Skeletal muscle cell (primary cell): ENCODE measurements at regions not wholly inside any gene's neighbourhood (a gene's known extent, or its start where the extent isn't known, plus 50 kb on each side); places are given as distances from the start of the nearest gene placed in this dataset.
"Not testable (repeated sequence)": the region's sequence is repeated elsewhere in the genome, so short reads cannot be mapped to it uniquely, and the experiment has no call there.

Source experiments
- DNase-seq: peaks from one replicate; pipeline ENCODE4 v3.0.0-alpha.2; 2010; ENCODE audit warnings: low read depth
- H3K4me3 ChIP-seq: 2 replicates; pipeline ENCODE4 v1.5.1; 2011; ENCODE audit warnings: low read depth, mild to moderate bottlenecking, control low read depth, low read length, moderate library complexity

DNA sequence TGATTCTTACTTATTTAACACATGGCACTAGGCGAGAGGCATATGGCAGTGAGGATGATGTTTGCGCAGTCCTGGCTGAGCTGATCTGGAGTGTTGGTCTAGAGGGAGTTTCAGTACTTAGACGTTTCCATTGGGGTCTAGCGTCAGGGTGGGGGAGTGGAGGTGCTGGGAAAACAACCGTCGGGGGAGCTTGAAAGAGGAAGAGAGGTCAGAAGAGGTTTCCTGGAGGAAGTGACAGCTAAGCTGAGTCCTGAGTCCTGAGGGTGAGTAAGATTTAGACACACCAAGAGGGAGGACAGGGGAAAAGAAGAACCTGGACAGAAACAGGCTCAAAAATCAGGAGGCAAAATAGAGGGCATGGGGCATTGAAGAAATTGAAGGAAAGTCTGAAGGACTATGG, 81.4 kb downstream of the ALOX5AP start:
- no peak overlapping the region for H3K4me3 ChIP-seq
- no peak for DNase-seq

DNA sequence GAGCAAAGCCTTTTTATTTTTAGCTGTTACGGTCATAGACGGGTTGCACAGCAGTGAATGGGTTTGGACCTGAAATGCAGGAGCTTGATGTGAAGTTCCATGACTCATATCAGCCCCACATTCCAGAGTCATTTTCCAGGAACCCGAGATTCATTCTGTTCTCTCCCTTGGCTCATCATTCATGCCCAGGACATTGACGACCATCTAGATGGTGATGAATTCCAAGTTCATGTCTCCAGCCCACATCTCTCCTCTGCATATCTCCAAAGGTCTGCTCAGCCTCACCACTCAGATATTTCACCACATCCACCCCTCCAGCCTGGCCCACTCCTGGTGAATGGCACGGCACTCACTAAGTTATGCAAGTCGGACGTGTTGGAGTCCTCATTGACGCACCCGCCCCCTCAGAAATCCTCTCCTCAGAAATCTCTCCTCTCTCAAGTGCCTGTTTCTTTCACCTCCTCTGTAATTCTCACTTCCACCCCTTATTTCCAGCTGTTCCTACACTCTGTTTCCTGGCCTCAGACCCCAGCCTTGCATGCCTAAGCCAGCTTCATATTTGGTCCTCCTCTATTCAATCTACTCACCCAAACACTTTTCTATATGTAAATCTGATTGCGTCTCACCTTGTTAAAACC, 83.1 kb downstream of the ALOX5AP start:
- peak; percentile 92 for DNase-seq
- no peak overlapping the region for H3K4me3 ChIP-seq

DNA sequence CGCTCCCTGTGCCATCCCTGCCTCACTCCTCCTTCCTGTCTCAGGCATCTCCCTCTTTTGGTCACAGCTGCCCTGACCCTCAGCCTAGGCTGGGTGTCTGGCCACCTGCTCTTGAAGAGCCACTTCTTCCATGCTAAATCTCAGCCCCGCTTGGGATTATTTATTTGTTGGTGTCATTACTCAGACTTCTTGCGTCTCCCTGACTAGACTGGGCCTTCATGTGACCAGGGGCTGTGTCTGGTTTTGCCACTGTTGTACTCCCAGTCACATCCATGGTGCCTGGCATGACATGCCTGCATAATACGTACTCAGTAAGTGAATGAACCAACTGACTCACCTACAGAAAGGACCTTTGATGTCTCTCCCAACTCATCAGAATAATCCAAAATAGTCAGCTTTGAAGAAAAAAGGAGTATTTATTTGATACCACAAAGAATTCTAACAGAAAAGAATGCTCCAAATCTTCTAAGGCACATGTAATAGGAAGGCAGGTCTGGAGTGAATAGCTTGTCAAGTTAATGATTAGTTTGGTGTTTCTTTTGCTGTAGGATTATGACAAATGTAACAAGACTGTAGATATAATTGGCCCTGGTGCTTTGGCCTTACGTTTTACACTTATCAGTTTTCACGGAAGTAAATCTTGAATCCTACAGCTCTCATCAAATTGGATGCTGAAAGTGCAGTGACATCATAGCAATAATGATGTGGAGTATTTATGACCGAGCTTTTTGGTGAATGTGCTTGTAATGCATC, 84.0 kb downstream of the ALOX5AP start:
- no peak overlapping the region for H3K4me3 ChIP-seq
- no peak for DNase-seq

DNA sequence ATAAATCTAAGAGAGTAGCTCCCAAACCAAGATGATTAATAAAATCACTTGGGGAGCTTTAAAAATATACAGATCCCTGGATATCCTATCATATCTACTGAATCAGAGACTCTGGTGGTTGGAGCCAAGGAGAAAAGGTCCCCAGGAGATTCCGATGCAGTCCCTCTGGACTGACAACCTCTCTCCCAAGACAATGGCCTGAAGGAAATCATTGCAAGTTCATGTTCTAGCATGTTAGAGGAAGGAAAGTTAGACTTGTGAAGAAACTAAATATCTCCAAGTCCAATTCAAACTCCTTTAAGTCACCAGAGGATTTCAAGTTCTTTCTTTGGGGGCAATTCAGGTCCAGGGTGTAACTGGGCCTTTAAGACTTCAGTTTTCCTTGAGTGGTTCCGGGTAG, 84.7 kb upstream of the MEDAG start:
- no peak overlapping the region for H3K4me3 ChIP-seq
- DNase-seq, result no peak

DNA sequence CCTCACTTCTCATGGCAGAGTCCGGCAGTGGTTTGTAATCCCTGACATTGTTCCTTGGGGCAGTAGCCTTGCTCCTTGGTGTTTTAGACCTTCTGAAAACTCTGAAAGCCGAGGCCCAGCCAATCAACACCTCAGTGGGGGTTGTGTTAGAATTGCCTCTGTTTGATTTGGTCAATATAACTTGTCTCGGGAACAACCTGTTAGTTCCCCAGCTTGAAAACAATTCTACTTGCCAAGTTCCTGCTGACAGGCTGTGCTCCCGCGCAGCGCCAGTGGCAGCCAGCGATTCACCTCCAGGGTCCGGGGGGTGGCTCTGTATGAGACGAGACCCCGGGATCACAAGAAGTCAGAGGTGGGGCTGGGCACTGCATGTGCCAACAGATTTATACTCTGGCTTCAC, 81.4 kb upstream of the MEDAG start:
- H3K4me3 ChIP-seq, result no peak overlapping the region
- DNase-seq, result no peak

DNA sequence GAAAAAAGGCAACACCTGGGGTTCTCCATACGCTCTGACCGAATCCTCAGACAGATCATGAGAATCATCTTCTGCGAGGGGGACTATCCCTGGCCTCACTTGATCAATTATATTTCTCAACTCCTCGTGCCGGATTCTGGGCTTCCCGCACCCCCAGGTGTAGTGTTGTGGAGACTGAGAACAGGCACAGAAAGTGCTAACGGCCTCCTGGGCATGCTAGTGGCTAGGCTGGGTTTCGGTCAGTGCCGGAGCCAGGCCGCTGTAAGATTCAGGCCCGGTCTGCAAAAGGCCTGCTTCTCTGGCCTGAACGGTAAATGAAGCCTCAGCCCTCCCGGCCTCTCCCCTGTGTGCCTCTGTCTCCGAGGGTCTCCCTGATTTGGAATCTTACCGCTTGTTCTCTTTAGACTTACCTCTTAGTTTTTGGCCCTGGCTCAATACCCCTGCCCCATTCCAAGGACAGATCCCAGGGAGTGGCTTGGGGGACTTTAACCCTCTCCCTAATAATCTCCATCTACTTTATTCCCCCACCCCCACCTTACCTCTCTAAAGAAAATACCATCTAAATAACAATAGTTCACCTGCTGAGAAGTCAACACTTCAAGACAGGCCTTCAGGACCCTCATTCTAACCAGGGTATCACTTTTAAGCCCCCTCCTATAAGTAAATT, 79.0 kb upstream of the MEDAG start:
- no peak overlapping the region for H3K4me3 ChIP-seq
- DNase-seq, result no peak

DNA sequence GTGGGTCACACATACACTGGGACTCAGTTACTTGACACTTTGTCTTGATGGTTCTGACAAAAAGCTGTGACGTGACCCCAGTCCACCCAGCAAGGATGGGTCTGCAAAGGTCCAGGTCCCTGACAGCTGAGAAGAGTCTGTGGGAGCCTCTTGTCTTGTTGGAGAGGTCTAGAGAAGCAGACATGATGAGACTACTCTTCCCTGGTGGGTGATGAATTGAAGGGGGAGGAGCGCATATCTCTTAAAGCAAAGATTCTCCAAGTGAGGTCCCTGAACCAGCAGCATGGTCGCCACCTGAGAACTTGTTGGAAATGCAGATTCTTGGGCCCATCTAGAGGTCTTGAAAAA, 78.5 kb upstream of the MEDAG start:
- H3K4me3 ChIP-seq, result no peak overlapping the region
- DNase-seq, result no peak

DNA sequence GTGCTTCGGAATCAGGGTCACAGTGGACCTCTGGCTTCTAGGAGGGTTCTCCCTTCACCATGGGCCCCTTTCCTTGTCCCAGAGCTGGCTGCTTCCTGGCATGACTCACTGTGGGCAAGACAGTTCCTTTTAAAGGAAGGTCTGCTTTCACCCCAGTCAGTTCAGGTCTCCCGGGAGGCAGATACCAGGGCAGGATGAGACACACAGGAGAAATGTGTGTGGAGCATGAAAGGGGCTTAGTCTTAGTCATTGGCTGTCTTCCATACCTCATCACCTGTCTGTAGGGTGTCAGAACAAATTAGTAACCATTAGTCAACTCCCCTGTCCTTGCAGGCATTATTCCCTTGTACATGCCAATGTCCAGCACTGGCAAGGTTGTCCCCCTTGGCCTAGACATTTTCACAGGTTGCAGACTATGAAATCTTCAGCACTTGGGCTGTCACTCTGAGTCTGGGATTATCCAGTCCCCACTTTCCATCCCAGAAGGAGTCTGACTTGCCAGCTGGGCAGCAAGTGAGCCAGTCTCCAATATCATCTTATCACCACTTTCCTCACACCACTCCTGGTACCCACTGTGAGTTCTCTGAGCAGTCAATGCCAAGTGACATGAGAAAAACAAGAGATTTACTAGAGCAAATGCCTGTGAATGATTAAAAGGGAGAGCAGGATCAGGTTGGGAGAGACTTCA, 76.8 kb upstream of the MEDAG start:
- no peak overlapping the region for H3K4me3 ChIP-seq
- peak; percentile 68 for DNase-seq

DNA sequence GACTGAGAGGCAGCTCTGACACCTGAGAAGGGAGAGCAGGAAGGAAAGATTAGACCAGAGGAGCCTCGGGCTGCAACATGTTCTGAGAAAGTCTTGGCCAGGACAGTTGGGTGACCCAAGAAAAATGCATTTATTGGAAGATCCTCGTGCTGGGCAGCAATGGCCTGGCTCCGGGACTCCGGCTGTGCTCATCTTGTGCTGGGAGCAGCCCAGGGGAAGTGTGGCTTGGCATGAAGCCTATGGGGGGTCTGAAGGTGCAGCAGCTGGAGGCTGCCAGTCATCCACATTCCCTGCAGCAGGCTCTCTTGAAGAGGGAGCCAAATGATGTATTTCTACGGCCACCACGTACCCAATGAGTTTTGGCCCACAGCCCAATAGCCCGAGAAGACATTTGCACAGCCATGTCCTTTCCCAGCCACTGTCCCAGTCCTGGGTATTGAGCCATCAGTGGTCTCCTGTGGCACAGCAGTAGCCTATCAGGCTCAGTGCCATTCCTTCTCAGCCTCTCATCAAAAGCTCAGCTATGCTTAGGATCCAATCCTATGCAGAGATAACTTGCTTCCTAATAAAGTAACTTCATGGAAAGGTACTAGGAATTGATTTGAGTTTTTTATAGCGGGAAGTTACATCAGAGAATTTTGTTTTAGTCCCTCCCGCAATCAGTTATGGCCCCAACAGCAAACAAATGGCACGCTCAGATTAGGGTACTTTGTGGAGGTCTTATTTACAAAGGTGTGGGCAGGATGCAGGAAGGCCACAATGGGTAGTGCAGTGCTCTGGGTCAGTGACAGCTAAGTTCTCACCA, 76.0 kb upstream of the MEDAG start:
- no peak for DNase-seq

DNA sequence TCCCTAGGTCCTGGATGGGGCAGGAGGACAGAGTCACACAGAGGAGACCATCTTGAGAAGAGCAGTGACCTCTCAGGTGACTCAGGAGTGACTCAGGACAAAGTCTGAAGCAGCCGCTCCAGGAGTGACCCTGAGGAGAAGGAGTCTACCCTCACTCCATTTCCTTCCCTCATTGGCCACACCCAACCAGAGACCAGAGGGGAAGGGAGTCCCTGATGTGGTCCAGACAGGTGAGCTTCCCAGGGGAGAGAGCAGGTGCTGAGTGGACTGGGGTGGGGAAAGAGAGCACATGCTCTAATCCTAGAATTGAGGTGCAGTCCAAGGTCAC, 75.5 kb upstream of the MEDAG start:
- no peak overlapping the region for H3K4me3 ChIP-seq
- DNase-seq, result no peak

More for the DNA sequence above, 76.0 kb upstream of the MEDAG start:
- H3K4me3 ChIP-seq, result no peak overlapping the region

DNA sequence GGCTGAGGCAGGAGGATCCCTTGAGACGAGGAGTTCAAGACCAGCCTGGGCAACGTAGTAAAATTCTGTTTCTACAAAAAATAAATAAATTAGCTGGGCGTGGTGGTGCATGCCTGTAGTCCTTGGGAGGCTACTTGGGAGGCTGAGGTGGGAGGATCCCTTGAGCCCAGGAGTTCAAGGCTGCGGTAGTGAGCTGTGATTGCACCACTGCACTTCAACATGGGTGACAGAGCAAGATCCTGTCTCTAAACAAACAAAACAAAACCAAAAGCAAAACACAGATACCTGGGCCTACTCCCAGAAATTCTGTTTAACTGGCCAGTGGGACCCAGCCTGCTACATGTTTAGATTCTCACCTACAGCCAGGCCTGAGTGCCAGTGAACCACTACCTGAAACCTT, 74.6 kb upstream of the MEDAG start:
- no peak for DNase-seq
- no peak overlapping the region for H3K4me3 ChIP-seq

DNA sequence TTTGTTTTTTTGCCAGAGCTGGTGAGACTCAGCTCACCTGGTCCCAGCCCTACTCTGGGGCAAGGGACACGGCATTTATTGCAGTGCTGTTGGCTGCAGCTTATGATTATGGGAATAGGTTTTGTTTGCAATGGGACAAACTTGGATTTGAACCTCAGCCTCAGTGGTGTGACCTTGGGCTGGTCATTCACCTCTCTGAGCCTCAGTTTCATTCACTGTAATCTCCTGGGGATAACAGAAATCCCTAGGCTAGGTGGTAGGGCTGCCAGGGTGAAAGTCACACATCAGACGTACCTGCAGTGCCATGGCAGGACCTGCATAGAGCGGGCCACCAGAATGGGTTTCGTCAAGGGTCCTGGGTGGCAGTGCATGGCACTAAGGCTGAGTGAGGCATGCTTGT, 73.7 kb upstream of the MEDAG start:
- no peak overlapping the region for H3K4me3 ChIP-seq
- DNase-seq, result no peak

DNA sequence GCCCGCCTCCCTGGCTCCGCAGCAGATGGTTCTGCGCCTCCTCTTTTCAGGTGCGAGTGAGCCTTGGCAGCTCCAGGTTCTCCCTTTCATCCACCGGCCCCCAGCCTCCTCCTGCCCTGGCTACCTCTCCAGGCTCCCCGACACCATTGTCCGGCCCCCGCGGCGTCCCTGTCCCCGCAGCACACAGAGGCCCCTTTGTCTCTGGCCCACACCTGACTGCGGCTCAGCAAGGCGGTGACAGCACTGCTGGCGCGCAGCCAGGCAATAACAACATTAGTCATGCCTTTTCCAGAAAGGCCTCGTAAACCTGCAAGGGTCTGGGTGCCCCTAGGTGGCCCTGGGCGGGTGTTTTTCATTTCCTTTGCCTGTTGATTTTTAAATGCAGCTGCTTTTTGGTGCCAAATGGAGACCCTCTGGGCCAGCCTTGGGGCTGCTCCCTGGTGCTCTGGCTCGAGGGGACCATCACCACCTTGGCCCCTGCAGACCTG, 73.2 kb upstream of the MEDAG start:
- no peak for DNase-seq
- no peak overlapping the region for H3K4me3 ChIP-seq

DNA sequence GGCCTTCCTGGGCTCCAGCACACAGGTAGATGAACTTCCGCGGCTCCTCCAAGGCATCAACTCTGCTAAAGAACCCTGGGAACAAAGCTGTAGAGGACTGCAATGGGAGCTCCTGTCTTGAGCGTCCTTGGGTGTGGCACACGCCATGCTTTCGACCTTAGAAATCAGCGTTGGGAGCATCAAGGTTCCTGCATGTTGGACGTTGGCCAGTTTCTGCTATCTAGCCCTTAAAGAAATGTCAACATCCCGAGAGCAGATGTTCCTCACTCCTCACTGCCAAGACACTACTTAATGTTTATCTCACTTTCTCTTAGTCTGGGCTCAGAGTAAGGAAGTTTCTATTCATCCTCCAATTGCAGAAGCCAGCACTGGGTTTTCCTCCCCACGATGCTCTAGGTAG, 70.6 kb upstream of the MEDAG start:
- no peak for DNase-seq
- no peak overlapping the region for H3K4me3 ChIP-seq

DNA sequence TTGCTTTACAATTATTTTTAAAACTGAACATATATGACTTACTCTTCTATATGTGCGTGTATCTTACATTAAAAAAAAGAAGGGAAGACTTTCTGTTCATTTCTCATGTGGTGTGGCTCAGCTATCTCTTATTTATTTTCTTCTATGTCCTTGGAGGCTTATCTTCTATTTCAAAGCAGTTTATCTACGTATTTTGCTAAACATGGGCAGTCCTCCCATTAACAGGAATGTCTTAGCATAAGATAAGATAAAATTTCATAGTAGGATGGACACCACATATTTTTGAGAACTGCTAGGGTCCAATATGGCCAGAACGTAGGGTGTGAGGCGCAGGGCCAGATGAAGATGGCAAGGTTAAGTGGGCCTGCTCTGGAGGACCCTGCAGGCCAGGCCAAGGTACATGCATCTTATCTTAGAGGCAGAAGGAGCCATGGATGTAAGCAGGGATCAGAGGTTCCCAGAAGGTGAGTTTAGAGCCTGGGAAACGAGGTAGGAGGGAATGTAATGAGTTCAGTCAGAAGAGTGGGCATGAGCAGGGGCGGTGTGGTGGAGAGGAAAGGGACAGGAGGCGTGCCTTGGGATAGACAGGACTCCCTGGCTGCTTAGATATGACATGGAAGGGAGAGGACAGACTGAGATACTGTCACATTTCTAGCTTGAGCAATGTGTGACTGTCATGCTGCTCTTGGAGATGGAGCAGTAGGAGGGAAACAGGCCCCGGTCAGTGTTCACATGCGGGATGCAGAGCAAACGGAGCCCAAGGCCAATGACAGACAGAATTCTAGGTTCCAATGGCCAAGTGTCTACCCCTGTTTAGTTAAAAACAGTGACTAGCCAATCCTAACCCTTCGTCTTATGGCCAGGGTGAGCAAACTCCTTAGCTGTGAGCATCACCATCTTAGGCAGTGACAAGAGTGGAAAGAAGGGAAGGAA, 68.6 kb upstream of the MEDAG start:
- H3K4me3 ChIP-seq, result no peak overlapping the region
- no peak for DNase-seq

DNA sequence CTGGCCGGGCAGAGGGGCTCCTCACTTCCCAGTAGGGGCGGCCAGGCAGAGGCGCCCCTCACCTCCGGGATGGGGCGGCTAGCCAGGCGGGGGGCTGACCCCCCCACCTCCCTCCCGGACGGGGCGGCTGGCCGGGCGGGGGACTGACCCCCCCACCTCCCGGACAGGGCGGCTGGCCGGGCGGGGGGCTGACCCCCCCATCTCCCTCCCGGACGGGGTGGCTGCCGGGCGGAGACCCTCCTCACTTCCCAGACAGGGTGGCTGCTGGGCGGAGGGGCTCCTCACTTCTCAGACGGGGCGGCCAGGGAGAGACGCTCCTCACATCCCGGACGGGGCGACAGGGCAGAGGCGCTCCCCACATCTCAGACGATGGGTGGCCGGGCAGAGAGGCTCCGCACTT, 66.4 kb upstream of the MEDAG start:
- not testable (repeated sequence) for DNase-seq, H3K4me3 ChIP-seq

DNA sequence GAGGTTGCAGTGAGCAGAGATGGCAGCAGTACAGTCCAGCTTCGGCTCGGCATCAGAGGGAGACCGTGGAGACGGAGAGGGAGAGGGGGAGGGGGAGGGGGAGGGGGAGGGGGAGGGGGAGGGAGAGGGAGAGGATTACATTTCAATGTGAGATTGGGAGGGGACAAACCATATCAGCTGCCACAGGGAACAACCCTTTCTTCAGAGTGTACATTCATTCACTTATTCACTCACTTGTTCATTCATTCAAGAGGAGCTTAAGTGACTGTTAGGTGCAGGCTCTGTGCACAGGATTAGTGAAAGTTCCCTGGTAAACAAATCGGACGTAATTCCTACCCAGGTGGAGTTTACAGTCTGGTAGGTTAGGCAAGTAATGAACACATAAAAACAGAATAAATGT, 65.6 kb upstream of the MEDAG start:
- no peak overlapping the region for H3K4me3 ChIP-seq
- DNase-seq, result no peak

DNA sequence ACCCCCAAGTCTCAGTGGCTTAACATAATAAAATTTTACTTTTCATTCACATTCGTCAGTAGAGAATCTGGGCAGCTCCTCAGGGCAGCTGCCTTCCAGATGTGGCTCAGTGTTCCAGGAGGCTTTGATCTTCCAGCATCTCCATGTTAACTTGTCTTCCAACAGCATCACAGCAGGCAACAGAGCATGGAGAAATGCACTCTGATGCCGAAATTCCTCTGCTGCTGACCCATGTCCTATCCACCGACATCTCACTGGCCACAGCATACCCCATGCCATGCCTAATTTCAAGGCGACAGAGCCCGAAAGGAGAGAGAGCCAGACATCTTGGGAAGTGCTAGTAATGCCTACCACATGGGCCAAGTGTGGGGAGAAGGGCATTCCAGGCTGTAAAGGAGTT, 64.9 kb upstream of the MEDAG start:
- DNase-seq, result no peak
- H3K4me3 ChIP-seq, result no peak overlapping the region

DNA sequence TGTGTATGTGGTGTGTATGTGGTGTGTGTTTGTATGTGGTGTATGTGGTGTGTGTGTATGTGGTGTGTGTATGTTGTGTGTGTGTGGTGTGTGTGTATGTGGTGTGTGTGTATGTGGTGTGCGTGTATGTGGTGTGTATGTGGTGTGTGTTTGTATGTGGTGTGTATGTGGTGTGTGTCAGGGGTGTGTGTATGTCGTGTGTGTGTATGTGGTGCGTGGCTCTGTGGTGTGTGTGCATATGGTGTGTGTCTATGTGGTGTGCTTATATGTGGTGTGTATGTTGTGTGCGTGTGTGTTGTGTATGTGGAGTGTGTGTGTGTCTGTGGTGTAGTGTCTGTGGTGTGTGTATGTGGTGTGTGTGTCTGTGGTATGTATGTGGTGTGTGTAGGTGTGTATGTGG, 62.5 kb upstream of the MEDAG start:
- no peak overlapping the region for H3K4me3 ChIP-seq
- no peak for DNase-seq
